ENCODE measurements at regions not wholly inside any gene's neighbourhood (a gene's known extent, or its start where the extent isn't known, plus 50 kb on each side); places are given as distances from the start of the nearest gene placed in this dataset.

- H3K27ac Mint-ChIP-seq = no peak overlapping the region
- H3K36me3 Mint-ChIP-seq (ENCODE audit: low read depth) = no peaks in the 10 kb centered on the region
- intact Hi-C loops (cut with micrococcal nuclease) = no loop called here
- no peaks in the 10 kb centered on the region for H3K4me1 Mint-ChIP-seq
- CTCF ChIA-PET = no interaction called here
- peaks cover 12% of the 10 kb centered on the region for H3K9me3 Mint-ChIP-seq
- ATAC-seq (ENCODE audit: low read depth) (no peak), DNase-seq (no peak)
- no peaks in the 10 kb centered on the region for H3K27me3 Mint-ChIP-seq
- TF ChIP-seq, protein P1, sequence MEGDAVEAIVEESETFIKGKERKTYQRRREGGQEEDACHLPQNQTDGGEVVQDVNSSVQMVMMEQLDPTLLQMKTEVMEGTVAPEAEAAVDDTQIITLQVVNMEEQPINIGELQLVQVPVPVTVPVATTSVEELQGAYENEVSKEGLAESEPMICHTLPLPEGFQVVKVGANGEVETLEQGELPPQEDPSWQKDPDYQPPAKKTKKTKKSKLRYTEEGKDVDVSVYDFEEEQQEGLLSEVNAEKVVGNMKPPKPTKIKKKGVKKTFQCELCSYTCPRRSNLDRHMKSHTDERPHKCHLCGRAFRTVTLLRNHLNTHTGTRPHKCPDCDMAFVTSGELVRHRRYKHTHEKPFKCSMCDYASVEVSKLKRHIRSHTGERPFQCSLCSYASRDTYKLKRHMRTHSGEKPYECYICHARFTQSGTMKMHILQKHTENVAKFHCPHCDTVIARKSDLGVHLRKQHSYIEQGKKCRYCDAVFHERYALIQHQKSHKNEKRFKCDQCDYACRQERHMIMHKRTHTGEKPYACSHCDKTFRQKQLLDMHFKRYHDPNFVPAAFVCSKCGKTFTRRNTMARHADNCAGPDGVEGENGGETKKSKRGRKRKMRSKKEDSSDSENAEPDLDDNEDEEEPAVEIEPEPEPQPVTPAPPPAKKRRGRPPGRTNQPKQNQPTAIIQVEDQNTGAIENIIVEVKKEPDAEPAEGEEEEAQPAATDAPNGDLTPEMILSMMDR (IDR thresholded peaks at IDR 0.05) = no peak
- POLR2A ChIA-PET = no interaction called here
- no peak overlapping the region for H3K4me3 Mint-ChIP-seq
Observed at GRCh38 chr12:72766517-72766916, 494.3 kb downstream of the TRHDE start.

DNA sequence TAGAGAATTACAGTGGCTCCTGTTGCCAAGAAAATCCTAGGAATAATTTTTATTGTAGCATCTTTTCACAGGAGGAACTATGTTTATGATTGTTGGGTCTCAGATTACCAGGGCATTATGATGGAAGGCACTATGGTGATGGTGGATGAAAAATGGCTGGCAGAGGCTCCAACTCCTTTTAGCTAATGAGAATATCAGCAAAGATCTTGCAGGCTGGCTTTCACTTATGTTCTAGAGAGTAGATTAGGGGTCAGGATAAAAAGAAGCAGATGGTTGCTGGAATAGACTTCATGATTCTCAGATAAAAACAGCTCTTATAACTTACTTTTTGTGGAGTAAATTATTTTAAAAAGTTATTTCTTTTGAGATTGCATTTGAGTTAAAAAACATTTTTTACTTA lies 501.9 kb downstream of the TRHDE start:
- H3K4me1 Mint-ChIP-seq = no peaks in the 10 kb centered on the region
- ATAC-seq (ENCODE audit: low read depth) = no peak
- DNase-seq = no peak
- TF ChIP-seq, protein P1 (IDR thresholded peaks at IDR 0.05) = no peak
- intact Hi-C loops (cut with micrococcal nuclease) = no loop called here
- CTCF ChIA-PET = no interaction called here
- H3K36me3 Mint-ChIP-seq (ENCODE audit: low read depth) = no peaks in the 10 kb centered on the region
- H3K27me3 Mint-ChIP-seq = no peaks in the 10 kb centered on the region
- no peak overlapping the region for H3K4me3 Mint-ChIP-seq
- POLR2A ChIA-PET = no interaction called here
- peaks cover 2% of the 10 kb centered on the region for H3K9me3 Mint-ChIP-seq
- no peak overlapping the region for H3K27ac Mint-ChIP-seq

- TF ChIP-seq, protein P1 (IDR thresholded peaks at IDR 0.05) = no peak
- CTCF ChIA-PET = no interaction called here
- no peak overlapping the region for H3K27ac Mint-ChIP-seq
- no peak overlapping the region for H3K4me3 Mint-ChIP-seq
- ATAC-seq (ENCODE audit: low read depth) = no peak
- POLR2A ChIA-PET = no interaction called here
- no peaks in the 10 kb centered on the region for H3K4me1 Mint-ChIP-seq
- intact Hi-C loops (cut with micrococcal nuclease) = no loop called here
- H3K9me3 Mint-ChIP-seq = no peaks in the 10 kb centered on the region
- H3K27me3 Mint-ChIP-seq = no peaks in the 10 kb centered on the region
- DNase-seq = no peak
- no peaks in the 10 kb centered on the region for H3K36me3 Mint-ChIP-seq (ENCODE audit: low read depth)
Observed at GRCh38 chr12:72777806-72778205, 505.6 kb downstream of the TRHDE start.

DNA sequence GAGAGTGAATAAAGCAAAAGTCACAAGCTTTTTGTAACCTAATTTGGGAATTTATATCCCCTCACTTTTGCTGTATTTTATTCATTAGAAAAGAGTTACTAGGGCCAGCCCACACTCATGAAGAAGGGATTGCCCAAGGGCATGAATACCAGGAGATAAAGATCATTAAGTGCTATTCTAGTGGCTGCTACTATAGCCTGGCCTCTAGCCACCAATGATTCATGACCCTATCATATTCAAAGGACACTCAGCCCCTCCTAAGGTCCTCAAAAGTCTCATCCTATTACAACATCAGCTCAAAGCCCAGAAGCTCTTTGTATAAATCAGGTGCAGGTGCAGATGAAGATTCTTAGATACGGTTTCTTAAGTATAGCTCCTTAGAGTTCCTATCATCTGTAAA lies 518.1 kb downstream of the TRHDE start:
- DNase-seq (no peak), ATAC-seq (ENCODE audit: low read depth) (no peak)

DNA sequence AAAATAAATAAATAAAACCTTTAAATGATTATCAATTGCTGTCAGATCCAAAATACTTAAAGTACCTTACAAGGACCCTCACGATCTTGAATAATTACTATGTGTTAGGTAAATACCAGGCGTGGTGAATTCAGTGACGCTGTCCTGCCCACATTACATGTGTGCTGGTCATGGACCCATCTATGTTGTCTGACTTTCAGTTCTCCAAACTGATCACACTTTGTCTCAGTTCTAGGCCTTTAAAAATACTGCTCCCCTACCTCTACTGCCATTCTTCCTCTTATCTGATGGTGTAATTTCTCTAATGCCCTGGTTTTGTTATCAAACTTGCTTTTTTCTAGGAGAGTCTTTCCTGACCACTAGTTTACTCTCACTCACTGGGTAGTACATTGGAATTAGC lies 520.7 kb downstream of the TRHDE start:
- TF ChIP-seq, protein P1 (IDR thresholded peaks at IDR 0.05) = no peak
- Mint-ChIP-seq H3K36me3 (ENCODE audit: low read depth) (no peaks in the 10 kb centered on the region), H3K9me3 (peaks cover 7% of the 10 kb centered on the region), H3K4me3 (no peak overlapping the region), H3K4me1 (no peaks in the 10 kb centered on the region), H3K27me3 (no peaks in the 10 kb centered on the region), H3K27ac (no peak overlapping the region)
- DNase-seq = no peak
- ATAC-seq (ENCODE audit: low read depth) = no peak
- intact Hi-C loops (cut with micrococcal nuclease) = no loop called here
- ChIA-PET POLR2A (no interaction called here), CTCF (no interaction called here)

More for the DNA sequence above, 518.1 kb downstream of the TRHDE start:
- intact Hi-C loops (cut with micrococcal nuclease) = no loop called here
- ChIA-PET CTCF (no interaction called here), POLR2A (no interaction called here)
- no peak overlapping the region for H3K27ac Mint-ChIP-seq
- no peaks in the 10 kb centered on the region for H3K27me3 Mint-ChIP-seq
- no peaks in the 10 kb centered on the region for H3K4me1 Mint-ChIP-seq
- no peaks in the 10 kb centered on the region for H3K36me3 Mint-ChIP-seq (ENCODE audit: low read depth)
- H3K4me3 Mint-ChIP-seq = no peak overlapping the region
- TF ChIP-seq, protein P1 (IDR thresholded peaks at IDR 0.05) = no peak
- peaks cover 7% of the 10 kb centered on the region for H3K9me3 Mint-ChIP-seq

All from activated B cell treated with CpG ODN at 0.5 μM for 24 hours (primary cell).